Keratinocyte (primary cell): ENCODE measurements at regions not wholly inside any gene's neighbourhood (a gene's known extent, or its start where the extent isn't known, plus 50 kb on each side); places are given as distances from the start of the nearest gene placed in this dataset.

ENCODE experiments used
- CTCF ChIP-seq, 3 experiments: IDR thresholded peaks in 1 of 3; conservative IDR thresholded peaks in 1 of 3; optimal IDR thresholded peaks in 1 of 3; 2 replicates in 2 of 3; 3 replicates in 1 of 3; pipeline versions ENCODE3 to v1.5.1; 2011; ENCODE audit warnings: low read length in 3 of 3, mild to moderate bottlenecking in 3 of 3, moderate library complexity in 2 of 3, control low read depth in 1 of 3, inconsistent platforms in 1 of 3; ENCODE audit not compliant: insufficient read depth in 2 of 3; ENCODE audit errors: extremely low read depth in 1 of 3
- EZH2 ChIP-seq: IDR thresholded peaks from one replicate; pipeline ENCODE4 v1.6.1; 2012; ENCODE audit warnings: inconsistent platforms, mild to moderate bottlenecking, low read length, moderate library complexity

- no peak for TF ChIP-seq CTCF (optimal IDR thresholded peaks at IDR 0.05 in 1 of 3, IDR thresholded peaks at IDR 0.05 in 1 of 3, conservative IDR thresholded peaks at IDR 0.05 in 1 of 3; ENCODE audit: extremely low read depth in 1 of 3, insufficient read depth in 2 of 3, low read length in 3 of 3)
- no peak for TF ChIP-seq EZH2
These were observed 102.8 kb downstream of the ARRDC4 start for GRCh38 chr15:98063315-98063714.
